HG02938 (cell line): ENCODE measurements at regions not wholly inside any gene's neighbourhood (a gene's known extent, or its start where the extent isn't known, plus 50 kb on each side); places are given as distances from the start of the nearest gene placed in this dataset.
"Not testable (repeated sequence)": the region's sequence is repeated elsewhere in the genome, so short reads cannot be mapped to it uniquely, and the experiment has no call there.

Experiments used
- ATAC-seq: cut with Tn5 transposase; IDR thresholded peaks from one replicate; pipeline ENCODE4 v1.9.1; 2021; ENCODE audit warnings: mild to moderate bottlenecking, moderate library complexity; ENCODE audit not compliant: unreplicated experiment

DNA sequence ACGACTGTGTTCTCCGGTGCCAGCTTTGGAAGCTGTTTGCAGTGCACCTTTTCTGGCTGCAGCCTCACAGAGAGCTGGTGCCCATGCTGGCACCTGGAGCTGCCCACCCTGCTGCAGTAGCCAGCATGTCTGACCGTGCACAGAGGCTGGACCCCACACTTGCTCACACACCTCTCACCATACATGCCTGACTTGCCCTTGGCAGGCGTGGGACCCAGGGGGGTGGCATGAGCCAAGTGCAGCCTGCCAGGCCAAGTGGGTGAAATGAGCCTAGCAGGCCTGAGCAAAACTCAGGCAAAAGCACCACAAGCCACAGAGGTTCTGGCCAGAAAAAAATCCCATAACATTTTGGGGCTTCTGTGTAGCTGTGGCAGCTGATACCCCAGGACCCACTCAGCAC, 258.8 kb downstream of the XPNPEP1 start:
- ATAC-seq, result no peak

DNA sequence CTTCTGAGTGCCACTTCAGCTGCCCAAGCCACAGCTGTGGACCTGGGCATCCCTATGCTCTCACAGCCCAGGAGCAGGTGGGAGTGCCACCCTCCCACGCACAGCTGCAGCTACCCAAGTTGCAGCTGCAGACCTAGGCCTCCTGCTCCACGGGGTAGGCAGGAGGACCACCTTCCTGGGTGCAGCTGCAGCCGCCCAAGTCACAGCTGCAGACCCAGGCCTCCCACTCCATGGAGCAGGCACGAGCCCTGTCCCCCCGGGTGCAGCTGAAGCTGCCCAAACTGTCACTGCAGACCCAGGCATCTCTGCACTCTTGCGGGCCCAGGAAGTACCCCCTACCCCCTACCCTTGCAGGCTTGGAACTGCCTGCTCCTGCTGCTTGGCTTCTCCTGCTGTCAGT, 260.2 kb downstream of the XPNPEP1 start:
- ATAC-seq, result no peak

DNA sequence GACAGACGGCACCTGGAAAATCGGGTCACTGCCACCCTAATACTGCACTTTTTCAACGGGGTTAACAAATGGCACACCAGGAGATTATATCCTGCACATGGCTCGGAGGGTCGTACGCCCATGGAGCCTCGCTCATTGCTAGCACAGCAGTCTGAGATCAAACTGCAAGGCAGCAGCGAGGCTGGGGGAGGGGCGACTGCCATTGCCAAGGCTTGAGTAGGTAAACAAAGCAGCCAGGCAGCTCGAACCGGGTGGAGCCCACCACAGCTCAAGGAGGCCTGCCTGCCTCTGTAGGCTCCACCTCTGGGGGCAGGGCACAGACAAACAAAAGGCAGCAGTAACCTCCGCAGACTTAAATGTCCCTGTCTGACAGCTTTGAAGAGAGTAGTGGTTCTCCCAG, 270.7 kb downstream of the XPNPEP1 start:
- not testable (repeated sequence) for ATAC-seq

DNA sequence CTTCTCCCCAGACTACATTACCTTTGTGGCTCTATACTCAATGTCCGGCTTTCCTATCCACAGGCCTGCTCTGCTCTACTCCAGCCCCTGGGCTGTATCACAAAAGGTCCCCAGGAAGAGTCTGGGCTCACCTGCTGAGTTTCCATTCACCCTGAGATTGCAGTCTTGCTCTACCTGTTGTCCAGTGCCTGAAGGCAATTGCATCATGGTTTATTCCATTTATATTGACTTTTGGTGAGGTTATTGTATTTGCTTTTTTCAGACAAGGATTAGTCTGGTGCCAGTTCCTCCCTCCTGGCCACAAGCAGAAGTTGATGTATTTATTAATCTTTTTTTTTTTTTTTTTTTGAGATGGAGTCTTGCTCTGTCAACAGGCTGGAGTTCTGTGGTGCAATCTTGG, 273.1 kb downstream of the XPNPEP1 start:
- ATAC-seq, result no peak

DNA sequence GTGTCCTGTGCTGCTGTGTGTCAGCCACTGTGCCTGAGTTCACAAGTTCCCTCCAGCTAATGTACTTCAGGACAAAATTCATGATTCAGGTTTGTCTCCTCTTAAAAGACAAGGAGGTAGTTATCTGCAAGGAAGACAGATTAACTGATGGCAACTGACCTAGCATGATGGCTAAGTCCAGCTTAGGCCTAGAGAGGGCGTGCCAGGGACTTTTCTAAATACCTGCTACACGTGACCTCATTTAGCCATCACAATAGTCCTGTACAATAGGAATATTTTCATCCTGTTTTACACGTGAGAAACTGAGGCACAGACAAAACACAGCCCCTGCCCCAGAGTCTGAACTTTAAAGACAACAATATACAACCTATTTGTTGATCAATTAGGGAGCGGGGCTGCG, 275.7 kb downstream of the XPNPEP1 start:
- ATAC-seq, result no peak

DNA sequence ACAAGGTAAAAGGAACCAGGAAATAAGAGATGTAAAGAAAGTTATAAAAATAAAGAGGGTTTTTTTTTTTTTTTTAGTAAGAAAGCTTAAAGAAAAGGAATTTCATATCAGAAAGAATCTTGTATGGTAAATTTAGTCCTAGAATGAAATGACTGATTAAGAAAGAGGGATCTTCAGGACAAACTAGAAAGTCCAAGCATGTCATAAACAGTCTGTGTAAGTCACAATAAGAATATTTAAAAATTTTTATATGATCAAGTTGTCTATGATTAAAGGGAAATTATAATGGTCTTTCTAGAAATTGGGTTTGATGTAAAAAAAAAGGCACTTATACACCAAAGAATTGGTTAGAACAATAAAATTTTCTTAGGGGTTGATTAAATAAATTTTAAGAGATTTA, 289.5 kb downstream of the XPNPEP1 start:
- no peak for ATAC-seq

DNA sequence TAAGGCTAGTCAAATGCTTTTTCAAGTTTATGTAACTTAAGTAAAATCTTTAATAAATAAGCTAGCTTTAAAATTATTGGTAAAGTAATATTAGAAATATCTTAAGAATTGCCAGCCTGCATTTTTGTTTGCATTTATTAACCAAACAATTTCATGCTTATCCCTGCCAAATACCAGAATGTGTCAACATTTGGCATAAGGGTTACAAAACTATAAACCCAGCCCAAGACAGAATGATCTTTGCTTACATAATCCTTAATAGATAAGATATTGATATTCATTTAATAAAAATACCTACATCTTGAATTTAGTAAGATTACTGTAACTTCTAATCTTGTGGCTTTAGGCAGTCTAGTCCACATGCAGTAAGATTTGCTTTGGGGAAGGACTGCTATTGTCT, 290.3 kb downstream of the XPNPEP1 start:
- ATAC-seq, result not testable (repeated sequence)

DNA sequence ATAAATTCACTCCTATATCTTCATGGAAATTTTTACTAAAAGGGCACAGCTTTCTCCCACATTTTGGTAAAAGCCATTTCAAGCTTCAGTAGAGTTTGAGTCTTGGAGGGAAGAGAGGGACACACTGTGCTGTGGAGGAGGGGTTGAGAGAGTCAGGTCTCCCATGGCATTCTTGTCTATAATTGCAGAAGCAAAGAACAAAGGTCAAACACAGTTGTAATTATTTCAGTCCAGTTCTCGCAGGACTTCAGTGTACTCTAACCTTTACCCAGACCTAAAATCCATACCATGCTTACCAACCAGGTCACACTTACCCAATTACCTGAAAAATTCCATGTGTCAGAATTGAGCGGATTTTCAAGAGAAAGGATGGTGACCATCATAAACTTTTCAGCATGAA, 298.4 kb downstream of the XPNPEP1 start:
- ATAC-seq, result no peak

DNA sequence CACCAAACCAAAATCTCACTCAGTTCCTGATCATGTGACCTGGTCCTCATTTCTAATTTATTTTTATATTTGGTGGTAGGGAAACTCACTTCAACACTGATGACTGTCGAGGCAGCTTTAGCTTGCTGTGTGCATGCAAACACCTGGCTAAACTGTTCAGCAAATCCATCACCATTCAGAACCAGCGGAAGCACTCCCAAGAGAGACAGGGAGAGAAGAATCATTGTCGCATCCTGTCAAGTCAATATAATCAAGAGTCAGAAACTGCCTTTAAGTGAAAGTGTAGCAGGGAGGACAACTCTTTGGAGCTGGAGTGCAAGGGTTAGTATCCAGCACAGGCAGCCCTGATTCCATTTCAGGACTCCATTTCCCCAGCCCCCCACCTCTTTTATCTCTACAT, 300.7 kb downstream of the XPNPEP1 start:
- no peak for ATAC-seq

DNA sequence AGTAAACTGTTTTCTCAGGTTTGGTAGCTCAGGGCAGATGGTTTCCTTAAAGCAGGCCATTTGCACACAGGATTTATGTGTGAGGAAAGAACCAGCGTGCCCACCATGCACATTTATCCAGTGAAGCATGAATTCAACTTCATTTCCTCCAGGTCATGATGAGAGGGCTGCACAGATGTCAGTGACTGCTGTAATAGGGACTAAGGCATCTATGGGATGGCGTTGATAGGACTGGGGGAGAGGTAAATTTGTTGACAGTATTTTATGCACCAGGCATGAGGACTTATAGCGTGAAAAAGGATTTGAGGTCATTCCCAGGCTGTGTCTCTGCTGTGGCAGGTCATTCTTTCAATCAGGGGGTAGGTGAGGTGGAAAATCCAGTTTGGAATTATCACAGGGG, 302.9 kb downstream of the XPNPEP1 start:
- no peak for ATAC-seq

DNA sequence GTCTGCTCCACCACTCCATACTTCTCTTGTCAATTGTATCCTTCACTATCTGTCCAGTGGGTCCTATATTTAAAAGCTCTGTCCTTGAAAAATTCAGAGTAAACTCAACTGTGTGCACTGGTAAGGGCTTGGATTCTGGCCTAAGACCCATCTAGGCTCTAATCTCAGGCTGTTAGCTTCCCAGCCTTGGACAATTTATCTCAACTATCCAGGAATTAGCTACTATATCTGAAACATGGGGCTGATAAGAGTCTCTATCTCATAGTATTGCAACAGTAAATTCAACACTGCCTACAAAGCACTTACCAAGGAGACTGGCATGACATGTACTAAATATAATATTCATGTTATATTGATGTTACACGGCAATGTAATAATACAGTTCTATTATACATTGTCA, 303.4 kb downstream of the XPNPEP1 start:
- ATAC-seq, result no peak

DNA sequence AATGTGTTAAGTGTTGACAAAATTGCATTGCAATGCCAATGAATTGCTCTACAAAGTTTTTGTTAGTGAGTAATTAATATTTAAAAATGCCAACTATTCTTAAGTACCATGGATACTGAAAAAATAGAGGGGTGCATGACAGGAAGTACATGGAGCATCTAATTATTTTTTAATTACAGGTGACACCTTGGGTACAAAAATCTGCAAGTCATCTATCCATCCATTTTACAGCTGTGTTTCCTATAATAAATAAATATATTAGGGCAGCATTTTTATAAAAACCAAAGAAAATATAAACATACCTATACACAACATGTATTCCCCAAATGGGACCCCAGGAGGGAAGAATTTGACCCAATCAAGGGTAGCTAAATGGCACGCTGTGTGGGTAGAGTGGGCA, 304.6 kb downstream of the XPNPEP1 start:
- ATAC-seq, result no peak

DNA sequence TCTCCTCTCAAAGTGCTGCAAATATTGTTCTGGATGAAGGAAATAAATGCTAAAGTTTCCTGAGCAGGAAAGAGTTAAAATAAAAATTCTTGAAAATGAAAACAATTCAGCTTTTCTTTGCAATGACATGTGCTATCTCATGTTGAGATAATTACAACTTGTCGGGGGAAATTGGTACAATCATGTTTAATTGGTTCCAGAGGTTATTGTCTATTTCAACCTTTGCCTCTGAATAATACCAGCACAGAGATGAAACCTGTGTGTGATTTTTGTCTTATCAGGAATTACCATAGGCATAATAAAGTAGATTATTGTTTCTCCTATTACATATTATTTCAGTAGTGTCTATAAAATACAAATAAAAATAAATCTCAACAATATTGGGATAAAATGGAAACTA, 305.0 kb downstream of the XPNPEP1 start:
- ATAC-seq, result no peak

DNA sequence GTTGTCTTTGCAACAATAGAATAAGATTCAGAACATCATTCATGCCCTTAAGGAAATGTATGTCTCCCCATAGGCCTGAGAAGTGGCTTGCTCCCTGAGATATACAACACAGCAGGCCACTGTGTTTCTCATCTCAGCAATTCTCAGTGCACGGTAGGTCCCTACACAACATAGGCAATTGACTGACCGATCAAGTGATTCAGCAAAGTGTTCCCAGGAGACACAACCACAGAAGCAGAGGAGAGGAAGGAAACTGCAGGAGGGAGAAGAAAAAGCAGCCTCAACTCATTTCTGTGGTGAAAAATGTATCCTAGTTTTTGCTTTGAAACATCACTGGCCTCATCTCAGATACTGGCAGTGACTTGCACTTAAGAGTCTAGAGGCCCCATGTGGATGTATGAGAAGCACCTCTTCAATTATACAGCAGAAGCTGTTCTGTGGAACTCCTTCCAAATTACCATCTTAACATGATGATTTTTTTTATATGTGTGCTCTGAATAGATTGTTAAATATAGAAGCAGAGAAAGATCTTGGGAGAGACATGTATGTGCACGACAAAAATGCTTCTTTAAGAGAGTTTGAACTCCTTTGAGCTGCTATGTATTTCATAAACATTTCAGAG, 306.8 kb downstream of the XPNPEP1 start:
- no peak for ATAC-seq

DNA sequence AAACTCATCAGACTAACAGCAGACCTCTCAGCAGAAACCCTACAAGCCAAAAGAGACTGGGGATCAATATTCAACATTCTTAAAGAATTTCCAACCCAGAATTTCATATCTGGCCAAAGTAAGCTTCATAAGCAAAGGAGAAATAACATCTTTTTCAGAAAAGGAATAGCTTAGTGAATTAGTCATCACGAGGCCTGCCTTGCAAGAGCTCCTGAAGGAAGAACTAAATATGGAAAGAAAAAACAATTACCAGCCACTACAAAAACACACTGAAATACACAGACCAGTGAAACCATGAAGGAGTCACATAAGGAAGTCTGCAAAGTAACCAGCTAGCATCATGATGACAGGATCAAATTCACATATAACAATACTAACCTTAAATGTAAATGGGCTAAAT, 328.0 kb downstream of the XPNPEP1 start:
- ATAC-seq, result not testable (repeated sequence)

DNA sequence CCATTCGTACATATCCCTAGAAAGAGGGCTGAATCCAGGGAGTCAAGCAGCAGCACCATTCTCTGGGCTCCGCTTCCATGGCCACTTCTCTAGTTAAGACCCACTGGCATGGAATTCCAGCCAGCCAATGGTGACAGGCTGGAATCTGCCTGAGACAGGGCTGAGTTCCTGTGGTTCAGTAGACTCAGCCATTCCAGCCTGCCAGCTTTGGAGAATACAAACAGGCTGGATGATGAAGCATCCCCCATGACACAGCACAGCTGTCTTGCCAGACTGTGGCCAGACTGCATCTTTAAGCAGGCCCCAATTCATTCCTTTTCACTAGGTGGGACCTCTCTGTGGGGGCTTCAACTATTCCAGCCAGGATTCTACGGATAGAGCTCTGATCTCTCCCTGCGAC, 329.6 kb downstream of the XPNPEP1 start:
- no peak for ATAC-seq

DNA sequence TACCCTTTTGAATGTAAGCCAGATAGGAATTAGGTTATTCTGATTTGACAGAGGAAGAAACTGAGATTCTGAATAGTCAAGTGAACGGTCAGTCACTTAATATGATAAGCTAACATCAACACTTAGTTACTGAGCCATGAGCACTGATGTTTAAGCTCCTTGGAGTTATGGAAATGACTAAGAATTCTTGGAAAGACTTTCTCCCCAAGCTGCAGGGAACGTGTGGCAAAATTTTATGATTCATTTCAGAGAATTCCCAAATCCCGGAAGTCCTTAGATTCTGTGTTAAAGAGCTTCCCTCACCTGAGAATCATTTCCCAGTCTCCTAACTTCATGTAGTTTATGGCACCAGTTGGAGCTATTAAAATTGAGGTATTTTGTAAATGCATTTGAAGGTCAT, 330.9 kb downstream of the XPNPEP1 start:
- no peak for ATAC-seq

DNA sequence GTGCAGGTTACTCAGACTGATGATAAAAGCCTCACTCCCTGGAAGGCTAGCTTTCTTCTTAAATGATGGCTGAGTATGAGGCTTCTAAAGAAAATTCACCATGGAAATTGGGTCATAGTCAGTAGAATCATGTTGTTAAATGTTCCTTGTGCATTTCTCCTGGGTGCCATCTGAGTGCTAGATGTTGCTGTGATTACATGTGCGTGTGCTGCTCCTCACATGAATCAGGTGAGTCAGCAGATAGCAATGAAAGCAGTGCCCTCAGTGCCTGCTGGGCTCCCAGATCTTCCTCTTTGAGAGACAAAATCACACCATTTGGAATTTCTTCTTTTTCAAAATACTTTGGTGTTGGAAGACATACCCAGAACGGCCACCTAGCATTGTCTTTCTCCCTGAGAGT, 331.7 kb downstream of the XPNPEP1 start:
- ATAC-seq, result no peak

DNA sequence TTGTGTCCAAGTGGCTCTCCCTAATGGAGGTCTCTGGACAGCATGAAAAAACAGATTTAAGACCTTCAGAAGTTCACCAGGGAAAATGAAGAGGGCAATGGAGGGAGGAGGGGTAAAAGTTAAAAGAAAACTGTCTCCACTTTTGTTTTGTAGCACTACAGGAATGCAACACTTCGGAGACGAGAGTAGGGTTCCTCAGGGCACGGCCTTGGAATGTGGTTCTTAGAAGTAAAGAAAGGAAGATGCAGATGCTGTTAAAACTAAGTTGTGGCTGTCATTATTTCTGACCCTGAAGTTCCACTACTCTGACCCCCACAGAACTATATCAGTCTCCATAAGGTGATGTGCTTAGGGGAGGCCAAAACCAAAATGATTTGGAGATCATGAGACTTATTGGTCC, 335.1 kb downstream of the XPNPEP1 start:
- ATAC-seq, result no peak

DNA sequence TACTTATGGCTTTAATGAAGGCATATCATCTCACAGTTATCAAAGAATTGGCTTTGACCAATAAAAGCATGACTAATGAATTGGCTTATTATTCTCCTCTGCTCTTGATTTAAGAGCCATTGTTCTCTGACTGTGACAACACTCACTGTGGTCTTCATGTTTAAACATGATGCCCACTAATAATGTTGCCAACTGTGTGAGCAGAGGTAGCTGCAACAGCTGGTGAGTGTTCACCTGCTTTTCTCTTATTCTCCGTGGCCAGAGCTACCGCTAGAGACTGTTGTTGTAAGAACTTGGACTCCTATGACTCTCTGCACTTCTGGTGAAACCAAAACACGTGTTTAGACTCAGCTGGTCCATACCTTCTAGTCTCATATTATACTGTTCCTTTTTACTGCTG, 335.9 kb downstream of the XPNPEP1 start:
- no peak for ATAC-seq

DNA sequence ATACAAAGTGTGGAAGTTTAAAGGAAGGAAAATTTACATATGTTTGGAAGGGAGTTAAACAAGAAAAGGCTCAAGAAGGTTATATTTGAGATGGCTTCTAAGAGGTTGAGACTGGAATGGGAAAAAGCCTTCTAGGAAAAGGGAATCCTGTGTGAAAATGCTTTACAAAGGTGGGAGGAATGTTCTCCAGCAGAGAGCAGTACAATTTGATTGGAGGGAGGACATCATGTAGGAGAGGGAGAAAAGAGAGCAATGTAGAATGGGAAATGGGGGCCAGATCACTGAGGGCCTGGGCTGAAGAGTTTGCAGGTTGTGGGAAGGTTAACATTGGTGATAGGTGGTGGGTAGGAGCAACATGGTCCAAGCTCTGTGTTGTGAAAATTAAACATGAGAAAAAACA, 366.9 kb downstream of the XPNPEP1 start:
- no peak for ATAC-seq

DNA sequence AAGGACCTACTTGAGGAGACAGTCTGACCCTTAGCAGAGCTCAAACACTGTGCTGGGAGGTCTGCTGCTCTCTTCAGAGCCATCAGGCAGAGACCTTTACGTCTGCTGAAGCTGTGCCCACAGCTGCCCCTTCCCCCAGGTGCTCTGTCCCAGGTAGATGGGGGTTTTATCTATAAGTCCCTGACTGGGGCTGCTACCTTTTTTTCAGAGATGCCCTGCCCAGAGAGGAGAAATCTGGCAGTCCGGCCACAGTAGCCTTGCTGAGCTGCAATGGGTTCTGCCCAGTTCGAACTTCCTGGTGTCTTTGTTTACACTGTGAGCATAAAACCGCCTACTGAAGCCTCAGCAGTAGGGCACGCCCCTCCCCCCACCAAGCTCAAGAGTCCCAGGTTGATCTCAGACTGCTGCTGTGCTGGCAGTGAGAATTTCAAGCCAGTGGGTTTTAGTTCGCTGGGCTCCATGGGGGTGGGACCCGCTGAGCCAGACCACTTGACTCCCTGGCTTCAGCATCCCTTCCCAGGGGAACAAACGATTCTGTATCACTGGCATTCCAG, 381.2 kb downstream of the XPNPEP1 start:
- not testable (repeated sequence) for ATAC-seq

DNA sequence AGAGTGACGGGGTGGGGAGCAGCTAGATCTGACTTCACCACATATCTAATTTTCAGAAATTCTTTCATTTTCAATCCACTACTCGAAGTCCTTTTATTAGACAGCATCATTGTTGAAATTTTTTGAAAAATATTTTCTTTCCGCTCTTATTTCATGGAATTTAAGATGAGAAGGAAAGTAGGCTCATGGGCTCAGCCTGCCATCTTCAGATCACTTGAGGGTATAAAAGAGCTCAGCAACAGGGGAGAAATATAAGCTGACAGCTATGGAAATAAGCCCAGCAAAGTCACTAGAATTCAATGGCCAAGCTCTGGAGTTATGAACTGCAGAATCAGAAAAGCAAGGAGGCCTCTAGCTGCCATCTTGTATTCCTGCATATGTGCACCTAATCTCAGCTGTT, 389.1 kb downstream of the XPNPEP1 start:
- ATAC-seq, result no peak
